Endothelial cell (in vitro differentiated cells): ENCODE measurements at regions not wholly inside any gene's neighbourhood (a gene's known extent, or its start where the extent isn't known, plus 50 kb on each side); places are given as distances from the start of the nearest gene placed in this dataset.

ENCODE experiments used
- DNase-seq: peaks from one replicate; pipeline ENCODE4 v3.0.0; 2021; ENCODE audit warnings: low spot score
- H3K27ac Mint-ChIP-seq: one replicate; pipeline ENCODE4 v1.8.0; 2021; ENCODE audit warnings: mixed read lengths, inconsistent platforms; ENCODE audit not compliant: unreplicated experiment
- H3K27me3 Mint-ChIP-seq: one replicate; pipeline ENCODE4 v1.8.0; 2021; ENCODE audit warnings: mild to moderate bottlenecking, moderate library complexity, mixed read lengths, inconsistent platforms; ENCODE audit not compliant: unreplicated experiment
- H3K36me3 Mint-ChIP-seq: one replicate; pipeline ENCODE4 v1.8.0; 2021; ENCODE audit warnings: mild to moderate bottlenecking, low read depth, mixed read lengths, inconsistent platforms; ENCODE audit not compliant: unreplicated experiment
- H3K4me1 Mint-ChIP-seq: one replicate; pipeline ENCODE4 v1.8.0; 2021; ENCODE audit warnings: mild to moderate bottlenecking, mixed read lengths, inconsistent platforms; ENCODE audit not compliant: unreplicated experiment
- H3K4me3 Mint-ChIP-seq: one replicate; pipeline ENCODE4 v1.8.0; 2021; ENCODE audit warnings: mild to moderate bottlenecking, mixed read lengths, inconsistent platforms; ENCODE audit not compliant: unreplicated experiment
- H3K9me3 Mint-ChIP-seq: one replicate; pipeline ENCODE4 v1.8.0; 2021; ENCODE audit warnings: mixed read lengths, inconsistent platforms; ENCODE audit not compliant: unreplicated experiment
- TF ChIP-seq, protein P1 (sequence below): fragments of 200-600 bp; sonication (generic); IDR thresholded peaks from one replicate; pipeline ENCODE4 v1.5.0; 2021; ENCODE audit warnings: antibody characterized with exemption; ENCODE audit not compliant: unreplicated experiment

DNA sequence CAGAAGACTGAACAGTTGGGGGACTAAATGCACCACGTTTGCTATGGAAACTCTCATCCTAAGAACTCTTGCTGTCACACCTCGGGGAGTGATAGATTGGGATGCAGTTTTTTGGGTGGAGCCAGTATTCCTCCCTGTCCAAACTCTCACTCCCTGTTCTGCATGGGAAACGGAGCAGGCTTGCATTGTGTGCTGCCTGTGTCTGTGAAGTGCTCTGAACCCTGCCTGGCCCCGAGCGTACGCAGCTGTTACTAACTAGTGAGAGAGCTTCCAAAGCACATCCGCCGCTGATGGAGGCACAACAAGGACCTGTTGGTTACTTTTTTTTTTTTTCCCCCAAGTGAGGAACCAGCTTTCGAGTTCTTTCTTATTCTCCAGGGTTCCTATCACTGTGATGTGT is 195.5 kb downstream of the ANAPC1 start:
- no peaks in the 10 kb centered on the region for H3K4me1 Mint-ChIP-seq
- no peaks in the 10 kb centered on the region for H3K27me3 Mint-ChIP-seq
- TF ChIP-seq, protein P1, sequence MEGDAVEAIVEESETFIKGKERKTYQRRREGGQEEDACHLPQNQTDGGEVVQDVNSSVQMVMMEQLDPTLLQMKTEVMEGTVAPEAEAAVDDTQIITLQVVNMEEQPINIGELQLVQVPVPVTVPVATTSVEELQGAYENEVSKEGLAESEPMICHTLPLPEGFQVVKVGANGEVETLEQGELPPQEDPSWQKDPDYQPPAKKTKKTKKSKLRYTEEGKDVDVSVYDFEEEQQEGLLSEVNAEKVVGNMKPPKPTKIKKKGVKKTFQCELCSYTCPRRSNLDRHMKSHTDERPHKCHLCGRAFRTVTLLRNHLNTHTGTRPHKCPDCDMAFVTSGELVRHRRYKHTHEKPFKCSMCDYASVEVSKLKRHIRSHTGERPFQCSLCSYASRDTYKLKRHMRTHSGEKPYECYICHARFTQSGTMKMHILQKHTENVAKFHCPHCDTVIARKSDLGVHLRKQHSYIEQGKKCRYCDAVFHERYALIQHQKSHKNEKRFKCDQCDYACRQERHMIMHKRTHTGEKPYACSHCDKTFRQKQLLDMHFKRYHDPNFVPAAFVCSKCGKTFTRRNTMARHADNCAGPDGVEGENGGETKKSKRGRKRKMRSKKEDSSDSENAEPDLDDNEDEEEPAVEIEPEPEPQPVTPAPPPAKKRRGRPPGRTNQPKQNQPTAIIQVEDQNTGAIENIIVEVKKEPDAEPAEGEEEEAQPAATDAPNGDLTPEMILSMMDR: no peak
- no peaks in the 10 kb centered on the region for H3K36me3 Mint-ChIP-seq
- no peak overlapping the region for H3K4me3 Mint-ChIP-seq
- H3K27ac Mint-ChIP-seq: no peak overlapping the region
- DNase-seq: no peak
- H3K9me3 Mint-ChIP-seq: no peaks in the 10 kb centered on the region

DNA sequence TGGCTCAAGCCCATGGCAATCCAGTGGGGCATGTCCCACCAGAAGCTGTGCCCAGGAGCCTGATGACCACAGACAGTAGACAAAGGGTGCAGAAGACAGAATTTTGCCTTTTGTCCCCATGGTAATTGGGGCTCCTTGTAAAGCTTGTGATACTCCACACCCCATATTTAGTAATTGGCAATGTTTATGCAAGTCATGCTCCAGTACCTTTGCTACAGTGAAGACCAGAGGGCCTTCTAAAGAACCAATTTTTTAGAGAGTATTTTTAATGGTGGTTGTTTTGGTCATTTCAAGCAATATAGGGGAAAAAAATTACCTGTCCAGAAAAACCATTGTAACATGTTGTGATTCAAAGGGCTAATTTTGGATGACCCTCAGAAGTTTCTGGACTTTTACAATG is 194.8 kb downstream of the ANAPC1 start:
- no peaks in the 10 kb centered on the region for H3K9me3 Mint-ChIP-seq
- no peak for DNase-seq
- no peak overlapping the region for H3K4me3 Mint-ChIP-seq
- no peaks in the 10 kb centered on the region for H3K4me1 Mint-ChIP-seq
- no peaks in the 10 kb centered on the region for H3K36me3 Mint-ChIP-seq
- H3K27me3 Mint-ChIP-seq: no peaks in the 10 kb centered on the region
- H3K27ac Mint-ChIP-seq: no peak overlapping the region
- TF ChIP-seq, protein P1: no peak

- no peaks in the 10 kb centered on the region for H3K4me1 Mint-ChIP-seq
- H3K36me3 Mint-ChIP-seq: no peaks in the 10 kb centered on the region
- no peak overlapping the region for H3K27ac Mint-ChIP-seq
- no peak overlapping the region for H3K4me3 Mint-ChIP-seq
- TF ChIP-seq, protein P1: no peak
- no peak for DNase-seq
- H3K9me3 Mint-ChIP-seq: no peaks in the 10 kb centered on the region
- no peaks in the 10 kb centered on the region for H3K27me3 Mint-ChIP-seq
Measured at GRCh38 chr2:111689941-111690340, 194.1 kb downstream of the ANAPC1 start.

GRCh38 chr2:111691164-111691875 is 192.7 kb downstream of the ANAPC1 start:
- H3K36me3 Mint-ChIP-seq: no peaks in the 10 kb centered on the region
- DNase-seq: no peak
- H3K27me3 Mint-ChIP-seq: no peaks in the 10 kb centered on the region
- no peaks in the 10 kb centered on the region for H3K9me3 Mint-ChIP-seq
- H3K4me3 Mint-ChIP-seq: no peak overlapping the region
- H3K4me1 Mint-ChIP-seq: no peaks in the 10 kb centered on the region
- TF ChIP-seq, protein P1: no peak
- H3K27ac Mint-ChIP-seq: no peak overlapping the region

GRCh38 chr2:111692311-111692710 is 191.7 kb downstream of the ANAPC1 start:
- Mint-ChIP-seq H3K4me3 (no peak overlapping the region), H3K27ac (no peak overlapping the region), H3K36me3 (no peaks in the 10 kb centered on the region), H3K4me1 (no peaks in the 10 kb centered on the region), H3K9me3 (no peaks in the 10 kb centered on the region), H3K27me3 (no peaks in the 10 kb centered on the region)
- TF ChIP-seq, protein P1: peak; percentile 36
- no peak for DNase-seq
